ENCODE measurements at regions not wholly inside any gene's neighbourhood (a gene's known extent, or its start where the extent isn't known, plus 50 kb on each side); places are given as distances from the start of the nearest gene placed in this dataset.

GRCh38 chr14:46378248-46378647 lies 273.3 kb downstream of the RPL10L start:
- no peak for TF ChIP-seq PRPF4 (IDR thresholded peaks at IDR 0.05; ENCODE audit: insufficient read depth, low read depth, low read length, poor library complexity, severe bottlenecking)
- TF ChIP-seq DDX20 (tag; IDR thresholded peaks at IDR 0.05; ENCODE audit: low read depth): no peak
- TF ChIP-seq KLF13 (tag; IDR thresholded peaks at IDR 0.05; ENCODE audit: borderline replicate concordance, low read depth): no peak

All from K562 (cell line).